HUES6 (cell line): ENCODE measurements at regions not wholly inside any gene's neighbourhood (a gene's known extent, or its start where the extent isn't known, plus 50 kb on each side); places are given as distances from the start of the nearest gene placed in this dataset.

Experiments
- H3K27ac ChIP-seq: 2 replicates; pipeline ENCODE4 v1.7.0; 2013; ENCODE audit warnings: low read depth, mild to moderate bottlenecking, low read length, inconsistent platforms
- H3K27me3 ChIP-seq: 2 replicates; pipeline ENCODE4 v1.6.1; 2013; ENCODE audit warnings: low read length; ENCODE audit not compliant: control insufficient read depth, insufficient read depth
- H3K36me3 ChIP-seq: 2 replicates; pipeline ENCODE4 v1.6.1; 2013; ENCODE audit warnings: low read length; ENCODE audit not compliant: control insufficient read depth, insufficient read depth
- H3K4me1 ChIP-seq: 2 replicates; pipeline ENCODE4 v1.6.1; 2013; ENCODE audit warnings: low read length; ENCODE audit not compliant: control insufficient read depth, insufficient read depth
- H3K4me3 ChIP-seq: 2 replicates; pipeline ENCODE4 v1.5.1; 2013; ENCODE audit warnings: low read depth, low read length
- H3K9ac ChIP-seq: one replicate; pipeline ENCODE4 v1.6.1; 2013; ENCODE audit warnings: mild to moderate bottlenecking, low read length
- H3K9me3 ChIP-seq: 2 replicates; pipeline ENCODE4 v1.6.1; 2013; ENCODE audit warnings: low read depth, low read length; ENCODE audit not compliant: control insufficient read depth, insufficient read depth

GRCh38 chr1:48107516-48107915, 110.3 kb upstream of the TRABD2B start:
- H3K9ac ChIP-seq: no peak overlapping the region
- no peaks in the 10 kb centered on the region for H3K36me3 ChIP-seq
- no peak overlapping the region for H3K4me3 ChIP-seq
- H3K27me3 ChIP-seq: no peaks in the 10 kb centered on the region
- H3K4me1 ChIP-seq: peaks cover 15% of the 10 kb centered on the region
- H3K27ac ChIP-seq: no peak overlapping the region
- no peaks in the 10 kb centered on the region for H3K9me3 ChIP-seq

GRCh38 chr1:48106049-48106448, 108.9 kb upstream of the TRABD2B start:
- no peak overlapping the region for H3K4me3 ChIP-seq
- H3K9ac ChIP-seq: no peak overlapping the region
- no peaks in the 10 kb centered on the region for H3K36me3 ChIP-seq
- peaks cover 15% of the 10 kb centered on the region for H3K4me1 ChIP-seq
- no peaks in the 10 kb centered on the region for H3K27me3 ChIP-seq
- no peak overlapping the region for H3K27ac ChIP-seq
- no peaks in the 10 kb centered on the region for H3K9me3 ChIP-seq

GRCh38 chr1:48105165-48105564, 108.0 kb upstream of the TRABD2B start:
- Histone ChIP-seq H3K27ac (no peak overlapping the region), H3K27me3 (no peaks in the 10 kb centered on the region), H3K4me1 (peaks cover 6% of the 10 kb centered on the region; the same call in 1 of the 2 replicates), H3K4me3 (no peak overlapping the region), H3K9ac (no peak overlapping the region), H3K36me3 (no peaks in the 10 kb centered on the region), H3K9me3 (no peaks in the 10 kb centered on the region)

DNA sequence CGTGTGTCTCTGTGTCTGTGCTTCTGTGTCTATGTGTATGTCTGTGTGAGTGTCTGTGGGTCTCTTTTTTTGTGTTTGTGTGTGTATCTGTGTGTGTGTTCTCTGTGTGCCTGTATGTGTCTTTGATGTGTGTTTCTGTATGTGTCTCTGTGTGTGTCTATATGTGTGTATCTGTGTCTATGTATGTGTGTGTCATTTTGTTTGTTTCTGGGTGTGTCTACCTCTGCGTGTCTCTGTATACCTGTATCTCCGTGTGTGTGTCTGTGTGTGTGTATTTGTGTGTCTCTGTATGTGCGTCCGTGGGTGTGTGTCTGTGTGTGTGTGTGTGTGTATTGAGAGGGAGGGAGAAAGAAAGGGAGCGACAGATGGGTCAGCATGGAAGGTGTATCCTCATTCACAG, 106.3 kb upstream of the TRABD2B start:
- no peaks in the 10 kb centered on the region for H3K9me3 ChIP-seq
- no peak overlapping the region for H3K9ac ChIP-seq
- H3K4me3 ChIP-seq: no peak overlapping the region
- no peak overlapping the region for H3K27ac ChIP-seq
- H3K4me1 ChIP-seq: no peaks in the 10 kb centered on the region
- no peaks in the 10 kb centered on the region for H3K36me3 ChIP-seq
- peaks cover 5% of the 10 kb centered on the region for H3K27me3 ChIP-seq

DNA sequence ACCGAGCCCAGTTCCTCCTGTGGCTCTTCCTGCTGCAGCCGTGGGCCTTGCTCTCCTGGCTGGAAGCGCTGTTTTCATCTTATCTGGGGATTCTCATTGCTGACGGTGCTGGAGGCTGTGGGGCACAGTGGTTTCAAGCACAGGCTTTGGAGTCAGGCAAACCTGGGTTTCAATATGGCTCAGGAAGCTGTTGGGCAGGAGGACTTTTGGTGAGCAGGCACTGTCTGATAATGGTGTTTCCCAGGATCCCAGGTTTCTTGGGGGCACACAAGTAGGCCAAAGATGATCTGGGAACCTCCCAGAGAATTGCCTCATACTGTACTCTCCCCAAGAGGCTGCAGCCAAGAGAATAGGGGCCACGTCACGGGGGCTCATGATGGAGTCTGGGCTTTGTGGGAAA, 105.6 kb upstream of the TRABD2B start:
- Histone ChIP-seq H3K36me3 (no peaks in the 10 kb centered on the region), H3K27ac (no peak overlapping the region), H3K4me1 (no peaks in the 10 kb centered on the region), H3K27me3 (peaks cover 12% of the 10 kb centered on the region), H3K9ac (no peak overlapping the region), H3K4me3 (no peak overlapping the region), H3K9me3 (no peaks in the 10 kb centered on the region)

DNA sequence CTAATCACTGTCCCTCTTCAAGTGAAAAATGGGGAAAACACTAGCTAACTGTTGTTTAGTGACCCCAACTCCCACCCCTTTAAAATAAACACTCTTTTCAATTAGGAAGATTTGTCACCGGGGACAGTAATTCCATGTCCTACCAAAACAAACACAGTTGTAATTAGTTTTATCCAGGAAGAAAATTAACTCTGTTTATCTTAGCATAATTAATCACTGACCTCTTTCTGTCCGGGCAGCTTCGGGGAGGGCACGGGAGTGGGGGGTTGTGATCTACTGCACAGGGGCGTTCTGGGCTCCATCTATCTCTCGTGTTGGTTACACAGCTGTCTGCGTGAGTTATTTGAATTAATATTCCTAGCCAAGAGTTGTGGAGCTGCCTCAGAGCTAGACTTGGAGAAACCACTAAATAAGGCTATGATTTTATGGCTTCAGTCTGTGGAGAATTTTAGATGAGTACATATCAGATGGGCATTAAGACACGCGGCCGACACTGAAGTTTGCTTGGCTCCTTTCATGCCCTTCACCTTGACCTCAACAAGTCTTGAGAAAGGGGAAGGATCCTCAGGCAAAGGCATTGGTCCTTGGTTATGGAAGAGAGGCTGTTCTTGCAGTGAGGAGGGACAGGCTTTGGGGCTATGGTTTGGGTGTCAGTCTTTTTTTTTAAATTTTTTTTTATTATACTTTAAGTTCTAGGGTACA, 102.0 kb upstream of the TRABD2B start:
- Histone ChIP-seq H3K36me3 (no peaks in the 10 kb centered on the region), H3K27me3 (peaks cover 24% of the 10 kb centered on the region), H3K4me1 (peaks cover under 1% of the 10 kb centered on the region; the same call in 1 of the 2 replicates), H3K4me3 (no peak overlapping the region), H3K9ac (no peak overlapping the region), H3K9me3 (no peaks in the 10 kb centered on the region), H3K27ac (no peak overlapping the region)

- Histone ChIP-seq H3K27me3 (peaks cover 28% of the 10 kb centered on the region), H3K27ac (no peak overlapping the region), H3K9ac (no peak overlapping the region), H3K36me3 (no peaks in the 10 kb centered on the region), H3K4me1 (peaks cover 5% of the 10 kb centered on the region; the same call in 1 of the 2 replicates), H3K9me3 (no peaks in the 10 kb centered on the region), H3K4me3 (peak overlapping the region; percentile 36; the same call in 1 of the 2 replicates)
Measured at GRCh38 chr1:48093696-48094528, 96.7 kb upstream of the TRABD2B start.

- H3K36me3 ChIP-seq: no peaks in the 10 kb centered on the region
- no peak overlapping the region for H3K4me3 ChIP-seq
- H3K4me1 ChIP-seq: peaks cover 5% of the 10 kb centered on the region; the same call in 1 of the 2 replicates
- no peaks in the 10 kb centered on the region for H3K9me3 ChIP-seq
- H3K9ac ChIP-seq: no peak overlapping the region
- no peak overlapping the region for H3K27ac ChIP-seq
- H3K27me3 ChIP-seq: peaks cover 20% of the 10 kb centered on the region
Measured at GRCh38 chr1:48093147-48093546, 96.0 kb upstream of the TRABD2B start.

- Histone ChIP-seq H3K4me3 (no peak overlapping the region), H3K27ac (no peak overlapping the region), H3K9me3 (no peaks in the 10 kb centered on the region), H3K9ac (no peak overlapping the region), H3K4me1 (peaks cover 5% of the 10 kb centered on the region; the same call in 1 of the 2 replicates), H3K27me3 (peaks cover 15% of the 10 kb centered on the region; the same call in 1 of the 2 replicates), H3K36me3 (no peaks in the 10 kb centered on the region)
Measured at GRCh38 chr1:48092401-48092800, 95.2 kb upstream of the TRABD2B start.

DNA sequence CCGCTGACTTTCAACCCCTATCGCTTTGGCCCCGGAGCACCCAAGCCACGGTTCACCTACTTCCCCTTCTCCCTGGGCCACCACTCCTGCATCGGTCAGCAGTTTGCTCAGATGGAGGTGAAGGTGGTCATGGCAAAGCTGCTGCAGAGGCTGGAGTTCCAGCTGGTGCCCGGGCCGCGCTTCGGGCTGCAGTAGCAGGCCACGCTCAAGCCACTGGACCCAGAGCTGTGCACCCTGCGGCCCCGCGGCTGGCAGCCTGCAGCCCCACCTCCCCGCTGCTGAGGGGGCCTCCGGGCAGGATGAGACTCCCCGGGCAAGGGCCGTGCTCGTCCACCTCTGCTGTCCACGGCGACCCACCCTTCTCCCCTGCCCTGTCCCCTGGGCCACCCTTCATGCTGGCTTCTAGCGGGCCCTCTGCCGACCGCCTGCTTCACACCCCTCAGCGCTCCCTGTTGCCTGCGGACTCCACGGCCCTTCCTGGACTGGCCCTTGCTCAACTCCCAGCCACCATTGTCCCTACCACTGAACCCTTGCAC, 92.2 kb upstream of the TRABD2B start:
- Histone ChIP-seq H3K27me3 (peaks cover 6% of the 10 kb centered on the region; the same call in 1 of the 2 replicates), H3K9ac (no peak overlapping the region), H3K4me3 (no peak overlapping the region), H3K27ac (no peak overlapping the region), H3K36me3 (no peaks in the 10 kb centered on the region), H3K4me1 (peaks cover 5% of the 10 kb centered on the region; the same call in 1 of the 2 replicates), H3K9me3 (no peaks in the 10 kb centered on the region)

DNA sequence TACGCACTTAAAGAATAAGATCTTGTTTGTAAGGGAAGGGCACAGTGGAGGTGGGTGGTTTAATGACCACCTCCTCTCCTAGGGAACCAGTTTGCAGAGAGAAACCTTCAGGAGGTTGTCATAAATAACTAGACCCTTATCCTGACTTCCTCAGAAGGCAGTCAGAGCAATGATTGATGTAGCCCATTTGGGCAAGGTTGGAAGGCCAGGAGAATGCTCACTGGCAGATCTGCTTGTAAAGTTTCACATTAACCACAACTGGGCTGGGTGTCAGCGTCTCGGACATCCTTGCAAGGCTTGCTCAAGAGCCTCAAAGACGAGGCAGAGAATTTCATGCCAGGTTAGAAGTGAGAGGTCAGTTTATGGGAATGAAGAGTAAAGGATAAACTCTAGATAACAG, 87.6 kb upstream of the TRABD2B start:
- no peaks in the 10 kb centered on the region for H3K36me3 ChIP-seq
- H3K9ac ChIP-seq: no peak overlapping the region
- H3K27ac ChIP-seq: no peak overlapping the region
- H3K9me3 ChIP-seq: no peaks in the 10 kb centered on the region
- H3K4me1 ChIP-seq: no peaks in the 10 kb centered on the region
- no peak overlapping the region for H3K4me3 ChIP-seq
- H3K27me3 ChIP-seq: no peaks in the 10 kb centered on the region; the same call in 1 of the 2 replicates
